GM12874 (cell line): ENCODE measurements at regions not wholly inside any gene's neighbourhood (a gene's known extent, or its start where the extent isn't known, plus 50 kb on each side); places are given as distances from the start of the nearest gene placed in this dataset.

ENCODE experiments used
- CTCF ChIP-seq: IDR thresholded peaks from 2 replicates; pipeline ENCODE4 v1.5.1; 2011; ENCODE audit warnings: low read depth, mild to moderate bottlenecking, control low read depth, low read length, moderate library complexity; ENCODE audit not compliant: insufficient read depth

GRCh38 chr13:70483599-70484276 is 375.5 kb upstream of the KLHL1 start:
- TF ChIP-seq CTCF, result no peak

- TF ChIP-seq CTCF, result no peak
These were observed 365.7 kb upstream of the KLHL1 start for GRCh38 chr13:70473907-70474306.

GRCh38 chr13:70469077-70469476 is 360.8 kb upstream of the KLHL1 start:
- TF ChIP-seq CTCF, result no peak

GRCh38 chr13:70457474-70457873 is 349.2 kb upstream of the KLHL1 start:
- no peak for TF ChIP-seq CTCF

- no peak for TF ChIP-seq CTCF
These were observed 340.6 kb upstream of the KLHL1 start for GRCh38 chr13:70448820-70449219.

GRCh38 chr13:70432276-70432805 is 324.1 kb upstream of the KLHL1 start:
- no peak for TF ChIP-seq CTCF

- no peak for TF ChIP-seq CTCF
These were observed 322.0 kb upstream of the KLHL1 start for GRCh38 chr13:70430256-70430655.

GRCh38 chr13:70424928-70425327 is 316.7 kb upstream of the KLHL1 start:
- no peak for TF ChIP-seq CTCF
